GM12801 (cell line): ENCODE measurements at regions not wholly inside any gene's neighbourhood (a gene's known extent, or its start where the extent isn't known, plus 50 kb on each side); places are given as distances from the start of the nearest gene placed in this dataset.

Experiments
- TF ChIP-seq, protein P1 (sequence below): IDR thresholded peaks from one replicate; pipeline ENCODE4 v1.5.1; 2011; ENCODE audit warnings: control low read depth; ENCODE audit not compliant: insufficient read length; ENCODE audit errors: extremely low read depth

DNA sequence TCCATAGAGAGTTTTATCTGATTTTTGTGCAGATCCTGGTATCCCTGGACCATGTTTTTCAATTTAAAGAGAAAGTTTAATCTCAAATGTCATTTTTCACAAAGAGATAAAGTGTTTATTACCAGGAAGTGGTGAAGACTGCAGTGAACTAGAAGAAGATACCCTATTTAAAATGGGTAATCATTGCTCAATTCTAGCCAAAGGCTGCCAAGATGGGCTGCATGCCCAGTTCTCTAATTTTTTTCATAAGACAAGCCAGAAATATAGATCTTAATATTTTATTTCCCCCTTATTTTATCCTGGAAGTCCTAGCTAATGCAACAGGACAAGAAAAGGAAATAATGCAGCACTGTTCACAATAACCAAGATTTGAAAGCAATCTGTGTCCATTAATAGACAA lies 343.5 kb downstream of the PCNX1 start:
- TF ChIP-seq, protein P1, sequence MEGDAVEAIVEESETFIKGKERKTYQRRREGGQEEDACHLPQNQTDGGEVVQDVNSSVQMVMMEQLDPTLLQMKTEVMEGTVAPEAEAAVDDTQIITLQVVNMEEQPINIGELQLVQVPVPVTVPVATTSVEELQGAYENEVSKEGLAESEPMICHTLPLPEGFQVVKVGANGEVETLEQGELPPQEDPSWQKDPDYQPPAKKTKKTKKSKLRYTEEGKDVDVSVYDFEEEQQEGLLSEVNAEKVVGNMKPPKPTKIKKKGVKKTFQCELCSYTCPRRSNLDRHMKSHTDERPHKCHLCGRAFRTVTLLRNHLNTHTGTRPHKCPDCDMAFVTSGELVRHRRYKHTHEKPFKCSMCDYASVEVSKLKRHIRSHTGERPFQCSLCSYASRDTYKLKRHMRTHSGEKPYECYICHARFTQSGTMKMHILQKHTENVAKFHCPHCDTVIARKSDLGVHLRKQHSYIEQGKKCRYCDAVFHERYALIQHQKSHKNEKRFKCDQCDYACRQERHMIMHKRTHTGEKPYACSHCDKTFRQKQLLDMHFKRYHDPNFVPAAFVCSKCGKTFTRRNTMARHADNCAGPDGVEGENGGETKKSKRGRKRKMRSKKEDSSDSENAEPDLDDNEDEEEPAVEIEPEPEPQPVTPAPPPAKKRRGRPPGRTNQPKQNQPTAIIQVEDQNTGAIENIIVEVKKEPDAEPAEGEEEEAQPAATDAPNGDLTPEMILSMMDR: no peak

DNA sequence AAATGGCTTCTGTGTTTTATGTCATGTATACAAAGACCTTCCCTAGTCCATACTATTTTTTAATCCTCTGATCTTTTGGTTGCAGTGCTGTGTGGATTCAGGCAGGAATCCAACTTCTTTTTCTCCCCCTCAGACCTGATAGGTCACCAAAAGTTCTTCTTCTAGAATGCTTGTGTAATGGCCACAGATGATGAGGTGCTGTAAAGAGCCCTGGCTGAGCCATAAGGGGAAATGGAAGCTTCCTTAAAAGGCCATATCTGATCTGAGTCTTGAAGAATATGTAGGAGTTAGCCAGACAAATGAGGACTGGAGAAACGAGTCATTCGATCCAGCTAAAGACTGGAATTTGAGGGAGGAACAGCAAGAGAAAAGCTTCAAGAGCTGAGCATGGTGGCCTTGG lies 353.9 kb downstream of the PCNX1 start:
- TF ChIP-seq, protein P1: no peak

DNA sequence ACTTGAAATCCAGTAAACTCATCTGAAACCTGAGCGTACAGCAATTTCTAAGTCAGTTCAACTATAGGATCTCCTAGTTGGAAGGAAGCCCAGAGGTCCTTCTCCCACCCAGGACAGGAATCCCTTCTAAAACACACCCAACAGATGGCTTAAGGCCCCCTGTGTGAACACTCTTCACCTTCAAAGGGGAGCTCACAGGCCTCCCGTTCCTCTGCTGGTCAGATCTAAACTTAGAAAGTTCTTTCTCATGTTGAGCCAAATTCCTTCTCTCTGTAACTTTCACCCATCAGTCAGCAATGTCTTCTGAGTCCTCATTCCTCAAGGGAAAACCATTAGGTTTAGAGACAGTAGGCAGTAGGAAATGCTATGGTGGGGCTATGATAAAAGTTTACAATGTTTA lies 355.2 kb downstream of the PCNX1 start:
- TF ChIP-seq, protein P1: no peak

DNA sequence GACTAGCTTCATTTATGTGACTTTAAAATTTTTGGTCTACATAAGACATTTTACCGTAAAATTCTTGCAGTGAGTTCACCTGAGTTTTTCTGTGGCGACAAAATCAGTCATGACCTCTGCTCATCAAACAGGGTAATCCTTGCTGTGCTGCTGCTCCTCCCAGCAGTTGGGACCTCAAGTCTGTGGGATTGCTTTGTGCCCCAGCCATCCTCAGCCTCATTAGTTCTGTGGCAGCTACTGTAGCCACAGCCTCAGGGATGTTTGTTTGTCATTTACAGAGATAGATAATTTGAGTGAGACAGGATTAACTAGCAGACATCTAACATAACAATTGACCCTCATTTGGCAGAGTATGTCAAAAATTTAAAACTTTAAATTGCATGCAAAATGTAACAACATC lies 357.0 kb downstream of the PCNX1 start:
- TF ChIP-seq, protein P1: no peak

DNA sequence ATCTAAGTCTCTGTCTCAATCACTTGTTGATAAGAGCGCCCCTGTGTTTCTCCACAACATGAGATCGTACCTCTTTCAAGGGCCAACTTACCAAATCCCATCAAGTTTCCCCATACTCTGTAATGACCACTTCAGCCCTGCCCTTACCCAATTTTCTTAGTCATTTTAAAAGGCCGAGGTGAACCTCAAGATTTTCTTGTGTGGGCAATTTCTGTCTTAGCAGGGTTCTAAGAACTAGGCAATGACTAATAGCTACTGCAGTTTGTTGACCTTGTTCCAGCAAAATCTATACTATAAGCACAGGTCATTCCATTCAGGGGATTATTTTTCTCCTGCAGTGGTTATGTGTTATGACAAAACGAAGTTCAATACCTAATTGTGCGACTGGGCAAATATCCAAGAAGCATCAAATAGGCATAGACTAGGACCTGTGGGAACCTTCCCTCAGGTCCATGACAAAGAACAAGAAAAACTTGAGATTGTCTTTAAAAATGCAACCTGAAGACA lies 359.8 kb downstream of the PCNX1 start:
- TF ChIP-seq, protein P1: no peak

DNA sequence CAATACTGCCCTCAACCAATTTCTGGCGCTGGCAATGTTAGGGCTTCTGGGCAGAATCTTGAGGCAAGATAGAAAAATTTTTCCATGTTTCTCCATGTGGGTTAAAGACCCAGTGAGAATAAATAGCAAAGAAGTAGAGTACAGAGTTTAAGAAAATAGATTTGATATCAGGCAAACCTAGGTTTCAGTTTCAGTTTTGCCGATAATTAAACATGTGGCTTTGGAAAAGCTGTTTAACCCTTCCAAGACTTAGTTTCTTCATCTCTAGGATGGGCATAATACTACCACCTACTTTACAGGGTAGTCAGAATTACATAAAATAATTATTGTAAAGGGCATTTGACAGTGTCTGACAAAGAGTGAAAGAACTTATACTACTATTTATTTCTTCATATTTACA lies 360.4 kb downstream of the PCNX1 start:
- TF ChIP-seq, protein P1: no peak

DNA sequence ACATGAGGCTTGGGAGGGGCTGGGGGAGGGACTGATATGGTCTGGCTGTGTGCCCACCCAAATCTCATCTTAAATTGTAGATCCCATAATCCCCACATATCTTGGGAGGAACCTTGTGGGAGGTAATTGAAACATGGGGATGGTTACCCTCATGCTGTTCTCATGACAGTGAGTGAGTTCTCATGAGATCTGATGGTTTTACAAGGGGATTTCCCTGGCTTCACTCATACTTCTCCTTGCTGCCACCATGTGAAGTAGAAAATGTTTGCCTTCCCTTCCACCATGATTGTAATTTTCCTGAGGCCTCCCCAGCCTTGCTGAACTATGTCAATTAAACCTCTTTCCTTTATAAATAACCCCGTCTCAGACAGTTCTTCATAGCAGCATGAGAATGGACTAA lies 362.9 kb downstream of the PCNX1 start:
- TF ChIP-seq, protein P1: no peak
